Erythroblast (primary cell): ENCODE measurements at regions not wholly inside any gene's neighbourhood (a gene's known extent, or its start where the extent isn't known, plus 50 kb on each side); places are given as distances from the start of the nearest gene placed in this dataset.

Source experiments
- GATA1 ChIP-seq: IDR thresholded peaks from 2 replicates; pipeline ENCODE4 v1.6.1; 2011; ENCODE audit warnings: low read depth, mild to moderate bottlenecking, control low read depth, low read length, moderate library complexity
- POLR2A ChIP-seq: IDR thresholded peaks from 2 replicates; pipeline ENCODE4 v1.6.1; 2011; ENCODE audit warnings: mild to moderate bottlenecking, low read length

DNA sequence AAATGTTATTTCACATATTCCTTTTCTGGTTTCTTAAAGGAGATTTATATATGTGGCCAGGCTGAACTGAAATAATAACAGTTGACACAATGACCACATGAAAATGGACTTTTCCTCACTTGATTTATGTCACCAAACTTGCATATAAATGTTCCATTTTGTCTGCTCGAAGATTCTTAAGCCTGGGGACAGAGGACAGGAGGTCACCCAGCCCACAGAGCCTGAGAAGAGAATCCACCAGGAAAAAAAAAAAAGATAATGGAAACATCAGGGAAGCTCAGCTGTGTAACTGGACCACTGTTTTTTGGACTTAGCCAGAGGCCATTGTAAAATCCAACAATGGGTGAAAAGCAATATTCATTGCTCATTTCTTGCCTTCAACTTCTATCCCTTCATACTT is 359.0 kb upstream of the FGF16 start:
- TF ChIP-seq POLR2A, result no peak
- TF ChIP-seq GATA1, result no peak
